DMS 273 (cell line): ENCODE measurements at regions not wholly inside any gene's neighbourhood (a gene's known extent, or its start where the extent isn't known, plus 50 kb on each side); places are given as distances from the start of the nearest gene placed in this dataset.
"Not testable (repeated sequence)": the region's sequence is repeated elsewhere in the genome, so short reads cannot be mapped to it uniquely, and the experiment has no call there.

Experiments
- DNase-seq: peaks from one replicate; lab custom pipeline; 2025; ENCODE audit not compliant: unreplicated experiment; lab: John Stamatoyannopoulos, UW

- DNase-seq: no peak
These were observed 2083.0 kb upstream of the ACO1 start for GRCh38 chr9:30301271-30301963.

DNA sequence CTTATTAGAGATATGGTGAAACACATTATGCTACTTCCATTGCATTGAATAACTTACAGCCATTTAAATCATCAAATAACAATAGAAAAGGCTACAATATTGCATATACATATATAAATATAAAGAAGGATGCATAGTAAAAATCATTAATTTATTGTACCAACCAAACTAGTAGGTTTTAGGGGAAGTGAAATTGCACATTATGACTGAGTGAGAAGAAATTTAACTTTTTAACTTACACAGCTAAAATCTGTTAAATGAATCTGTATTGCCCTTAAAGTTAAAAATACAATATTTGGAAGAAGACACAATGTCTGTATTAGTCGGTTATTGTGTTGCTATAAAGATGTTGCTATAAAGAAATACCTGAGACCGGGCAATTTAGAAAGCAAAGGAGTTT, 2073.7 kb upstream of the ACO1 start:
- no peak for DNase-seq

GRCh38 chr9:30329431-30329830, 2055.0 kb upstream of the ACO1 start:
- DNase-seq: no peak

- no peak for DNase-seq
These were observed 2035.5 kb upstream of the ACO1 start for GRCh38 chr9:30348904-30349303.

- DNase-seq: no peak
These were observed 2034.6 kb upstream of the ACO1 start for GRCh38 chr9:30349526-30350513.

- no peak for DNase-seq
These were observed 2028.2 kb upstream of the ACO1 start for GRCh38 chr9:30356221-30356620.

DNA sequence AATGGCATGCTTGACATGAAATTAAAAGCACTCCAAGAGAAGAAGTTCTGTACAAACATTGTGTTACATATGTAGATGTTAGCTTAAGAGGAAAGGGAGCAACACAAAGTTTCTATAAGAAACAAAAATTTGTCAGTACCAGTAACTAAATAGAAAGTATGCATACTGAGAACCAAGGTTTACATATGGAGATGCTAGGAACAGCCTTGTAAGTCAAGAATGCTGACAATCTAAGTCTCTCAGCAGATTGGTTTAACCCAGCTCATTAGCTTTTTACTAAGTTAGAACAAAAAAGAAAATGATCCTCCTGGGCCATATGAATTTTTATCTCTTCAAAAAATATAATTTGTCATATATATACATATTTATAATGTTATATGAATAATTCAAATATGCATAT, 2022.1 kb upstream of the ACO1 start:
- no peak for DNase-seq

DNA sequence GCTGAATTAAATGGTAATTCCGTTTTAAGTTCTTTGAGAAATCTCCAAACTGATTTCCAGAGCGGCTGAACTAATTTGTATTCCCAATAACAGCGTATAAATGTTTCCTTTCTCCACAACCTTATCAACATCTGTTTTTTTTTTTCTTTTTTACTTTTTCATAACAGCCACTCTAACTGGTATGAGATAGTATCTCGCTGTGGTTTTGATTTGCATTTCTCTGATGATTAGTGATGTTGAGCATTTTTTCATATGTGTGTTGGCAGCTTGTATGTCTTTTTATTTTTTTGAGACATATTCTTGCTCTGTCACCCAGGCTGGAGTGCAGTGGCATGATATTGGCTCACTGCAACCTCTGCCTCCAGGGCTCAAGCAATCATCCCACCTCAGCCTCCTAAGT, 2018.3 kb upstream of the ACO1 start:
- not testable (repeated sequence) for DNase-seq

DNA sequence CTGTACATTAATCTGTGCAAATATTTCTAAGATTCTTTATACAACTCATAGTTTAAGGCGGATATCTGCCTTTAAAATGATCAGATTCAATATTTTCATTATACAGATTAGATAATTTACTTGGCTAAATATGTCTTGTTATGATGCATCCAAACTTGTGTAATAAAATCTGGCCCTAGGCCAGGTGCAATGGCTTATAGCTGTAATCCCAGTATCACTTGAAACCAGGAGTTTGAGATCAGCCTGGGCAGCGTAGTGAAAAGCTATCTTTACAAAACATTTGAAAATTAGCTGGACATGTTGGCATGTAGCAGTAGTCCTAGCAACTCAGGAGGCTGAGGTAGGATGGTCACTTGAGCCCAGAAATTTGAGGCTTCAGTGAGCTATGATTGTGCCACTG, 2002.2 kb upstream of the ACO1 start:
- DNase-seq: no peak

DNA sequence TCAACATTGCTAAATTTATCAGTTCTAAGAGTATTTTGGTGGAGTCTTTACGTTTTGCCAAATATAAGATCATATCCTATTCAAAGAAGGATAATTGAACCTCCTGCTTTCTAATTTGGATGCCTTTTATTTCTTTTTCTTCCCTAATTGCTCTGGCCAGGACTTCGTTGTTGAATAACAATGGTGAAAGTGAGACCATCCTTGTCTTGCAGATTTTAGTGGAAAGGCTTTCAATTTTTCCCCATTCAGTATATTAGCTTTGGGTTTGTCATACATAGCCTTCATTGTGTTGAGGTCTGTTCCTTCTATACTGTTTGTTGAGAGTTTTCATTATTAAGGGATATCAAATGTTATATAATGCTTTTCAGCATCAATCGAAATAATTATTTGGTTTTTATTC, 1974.2 kb upstream of the ACO1 start:
- DNase-seq: no peak

DNA sequence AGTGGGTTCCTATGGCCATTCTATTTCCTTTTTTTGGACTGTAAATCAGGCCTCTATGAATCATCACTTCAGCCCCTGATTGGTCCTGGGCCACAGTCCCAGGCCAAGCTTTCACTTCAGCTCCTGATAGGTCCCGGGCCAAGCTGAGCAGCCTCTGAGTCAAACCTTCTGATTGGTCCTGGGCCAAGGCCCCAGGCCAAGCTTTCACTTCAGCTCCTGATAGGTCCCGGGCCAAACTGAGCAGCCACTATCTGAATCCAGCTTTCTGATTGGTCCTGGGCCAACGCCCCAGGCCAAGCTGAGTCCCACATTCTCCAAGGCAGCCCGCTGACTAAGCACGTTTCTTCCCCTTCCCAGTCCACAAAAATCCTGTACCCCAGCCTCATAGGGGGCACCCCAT, 1972.9 kb upstream of the ACO1 start:
- DNase-seq: no peak

GRCh38 chr9:30459156-30459555, 1925.3 kb upstream of the ACO1 start:
- no peak for DNase-seq

- DNase-seq: no peak
These were observed 1907.6 kb upstream of the ACO1 start for GRCh38 chr9:30476826-30477225.

GRCh38 chr9:30478684-30479083, 1905.8 kb upstream of the ACO1 start:
- no peak for DNase-seq

GRCh38 chr9:30482499-30482898, 1901.9 kb upstream of the ACO1 start:
- DNase-seq: no peak

GRCh38 chr9:30484690-30485089, 1899.8 kb upstream of the ACO1 start:
- no peak for DNase-seq

DNA sequence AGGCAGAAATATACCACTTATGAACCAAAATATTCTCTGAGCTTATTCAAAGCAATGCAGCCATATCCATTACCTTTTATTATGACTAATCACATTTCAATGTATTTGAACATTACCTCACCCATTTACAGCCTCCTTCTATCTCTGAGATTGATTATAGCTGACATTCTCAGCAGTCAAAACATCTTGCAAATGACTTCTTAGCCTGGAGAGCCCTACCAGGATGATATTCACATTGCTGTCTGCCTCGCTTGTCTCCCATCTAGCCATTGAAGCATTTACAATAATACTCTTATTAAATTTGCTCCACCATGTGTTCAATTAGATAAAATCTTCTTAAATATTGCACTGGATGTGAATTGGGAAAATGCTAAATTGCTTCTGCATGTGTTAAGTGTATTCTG, 1879.9 kb upstream of the ACO1 start:
- no peak for DNase-seq

- no peak for DNase-seq
These were observed 1879.1 kb upstream of the ACO1 start for GRCh38 chr9:30505311-30505710.

GRCh38 chr9:30506749-30507148, 1877.7 kb upstream of the ACO1 start:
- DNase-seq: no peak

GRCh38 chr9:30507166-30507565, 1877.3 kb upstream of the ACO1 start:
- no peak for DNase-seq

GRCh38 chr9:30511666-30512065, 1872.8 kb upstream of the ACO1 start:
- DNase-seq: no peak

GRCh38 chr9:30519166-30519565, 1865.3 kb upstream of the ACO1 start:
- no peak for DNase-seq
